ENCODE measurements at regions not wholly inside any gene's neighbourhood (a gene's known extent, or its start where the extent isn't known, plus 50 kb on each side); places are given as distances from the start of the nearest gene placed in this dataset.
"Not testable (repeated sequence)": the region's sequence is repeated elsewhere in the genome, so short reads cannot be mapped to it uniquely, and the experiment has no call there.

GRCh38 chr7:92982928-92983327 lies 134.9 kb downstream of the SAMD9 start:
- DNase-seq (ENCODE audit: extremely low spot score, insufficient read length, low read depth) = no peak
- no peak for FAIRE-seq

- no peak for FAIRE-seq
- DNase-seq (ENCODE audit: extremely low spot score, insufficient read length, low read depth) = no peak
Measured at GRCh38 chr7:92976931-92977330, 140.6 kb upstream of the CDK6 start.

GRCh38 chr7:92973974-92974373 lies 137.6 kb upstream of the CDK6 start:
- DNase-seq (ENCODE audit: extremely low spot score, insufficient read length, low read depth) (no peak), FAIRE-seq (no peak)

- DNase-seq (ENCODE audit: extremely low spot score, insufficient read length, low read depth) = no peak
- FAIRE-seq = no peak
Measured at GRCh38 chr7:92973293-92973731, 136.9 kb upstream of the CDK6 start.

- DNase-seq (ENCODE audit: extremely low spot score, insufficient read length, low read depth) = no peak
- no peak for FAIRE-seq
Measured at GRCh38 chr7:92972441-92972840, 136.1 kb upstream of the CDK6 start.

GRCh38 chr7:92969061-92969460 lies 132.7 kb upstream of the CDK6 start:
- no peak for FAIRE-seq

GRCh38 chr7:92968502-92968901 lies 132.1 kb upstream of the CDK6 start:
- no peak for FAIRE-seq

More at GRCh38 chr7:92969061-92969460, 132.7 kb upstream of the CDK6 start:
- no peak for DNase-seq (ENCODE audit: extremely low spot score, insufficient read length, low read depth)

GRCh38 chr7:92967238-92967637 lies 130.9 kb upstream of the CDK6 start:
- DNase-seq (ENCODE audit: extremely low spot score, insufficient read length, low read depth) = no peak
- FAIRE-seq = no peak

More at GRCh38 chr7:92968502-92968901, 132.1 kb upstream of the CDK6 start:
- DNase-seq (ENCODE audit: extremely low spot score, insufficient read length, low read depth) = no peak

GRCh38 chr7:92964141-92964540 lies 127.8 kb upstream of the CDK6 start:
- DNase-seq (ENCODE audit: extremely low spot score, insufficient read length, low read depth) (no peak), FAIRE-seq (no peak)

GRCh38 chr7:92963566-92963965 lies 127.2 kb upstream of the CDK6 start:
- DNase-seq (ENCODE audit: extremely low spot score, insufficient read length, low read depth) (no peak), FAIRE-seq (no peak)

- DNase-seq (ENCODE audit: extremely low spot score, insufficient read length, low read depth) = no peak
- no peak for FAIRE-seq
Measured at GRCh38 chr7:92961961-92962360, 125.6 kb upstream of the CDK6 start.

- FAIRE-seq (no peak), DNase-seq (ENCODE audit: extremely low spot score, insufficient read length, low read depth) (no peak)
Measured at GRCh38 chr7:92956575-92956974, 120.2 kb upstream of the CDK6 start.

- DNase-seq (ENCODE audit: extremely low spot score, insufficient read length, low read depth) (no peak), FAIRE-seq (no peak)
Measured at GRCh38 chr7:92955081-92955480, 118.7 kb upstream of the CDK6 start.

GRCh38 chr7:92953657-92954056 lies 117.3 kb upstream of the CDK6 start:
- FAIRE-seq (no peak), DNase-seq (ENCODE audit: extremely low spot score, insufficient read length, low read depth) (no peak)

- FAIRE-seq (no peak), DNase-seq (ENCODE audit: extremely low spot score, insufficient read length, low read depth) (no peak)
Measured at GRCh38 chr7:92949748-92950147, 113.4 kb upstream of the CDK6 start.

GRCh38 chr7:92945840-92946239 lies 109.5 kb upstream of the CDK6 start:
- no peak for DNase-seq (ENCODE audit: extremely low spot score, insufficient read length, low read depth)
- FAIRE-seq = no peak

GRCh38 chr7:92944633-92945032 lies 108.3 kb upstream of the CDK6 start:
- no peak for FAIRE-seq

GRCh38 chr7:92942706-92943105 lies 106.3 kb upstream of the CDK6 start:
- not testable (repeated sequence) for DNase-seq (ENCODE audit: extremely low spot score, insufficient read length, low read depth); FAIRE-seq

More at GRCh38 chr7:92944633-92945032, 108.3 kb upstream of the CDK6 start:
- DNase-seq (ENCODE audit: extremely low spot score, insufficient read length, low read depth) = no peak

- no peak for FAIRE-seq
Measured at GRCh38 chr7:92939666-92940360, 103.4 kb upstream of the CDK6 start.

GRCh38 chr7:92934096-92934495 lies 97.7 kb upstream of the CDK6 start:
- FAIRE-seq = no peak
- DNase-seq (ENCODE audit: extremely low spot score, insufficient read length, low read depth) = no peak

More at GRCh38 chr7:92939666-92940360, 103.4 kb upstream of the CDK6 start:
- DNase-seq (ENCODE audit: extremely low spot score, insufficient read length, low read depth) = no peak

GRCh38 chr7:92932450-92932849 lies 96.1 kb upstream of the CDK6 start:
- DNase-seq (ENCODE audit: extremely low spot score, insufficient read length, low read depth) (no peak), FAIRE-seq (no peak)

- FAIRE-seq (no peak), DNase-seq (ENCODE audit: extremely low spot score, insufficient read length, low read depth) (no peak)
Measured at GRCh38 chr7:92930404-92930803, 94.0 kb upstream of the CDK6 start.
